HepG2 (cell line): ENCODE measurements at regions not wholly inside any gene's neighbourhood (a gene's known extent, or its start where the extent isn't known, plus 50 kb on each side); places are given as distances from the start of the nearest gene placed in this dataset.

Experiments used
- ATAC-seq: fragments of 200-7000 bp; cut with Tn5 transposase; 3 replicates; pipeline ENCODE4 v1.9.1; 2020; ENCODE audit warnings: mild to moderate bottlenecking, moderate library complexity
- BruUV-seq: library from RNA; stranded (reverse); fragments of 400-500 nt; replicated peaks from 2 replicates; lab custom pipeline; 2021; lab: Mats Ljungman, UMichigan
- CTCF ChIA-PET: fragments of 300-600 bp; formaldehyde crosslinking; extraction: SDS; loops from one replicate; lab custom pipeline; 2021; ENCODE audit warnings: low total read pairs, inconsistent platforms, low intra/inter-chr PET ratio; lab: Yijun Ruan, JAX
- POLR2A ChIA-PET: fragments of 350-600 bp; sonication (Branson Sonifier 250); formaldehyde crosslinking; loops from one replicate; lab custom pipeline; 2020; ENCODE audit warnings: antibody characterized with exemption, inconsistent platforms; lab: Yijun Ruan, JAX
- DNase-seq: peaks from one replicate; pipeline ENCODE4 v3.0.0-alpha.2; 2015; ENCODE audit warnings: low spot score
- FAIRE-seq: peaks from 3 replicates; lab custom pipeline; 2011; peaks lifted over from hg19 to GRCh38; lab: Jason Lieb, UNC
- H2AFZ ChIP-seq: one replicate; pipeline ENCODE4 v1.6.1; 2011; ENCODE audit warnings: low read length, inconsistent platforms
- H3K27ac ChIP-seq: fragments of 300-600 bp; 3 replicates; pipeline ENCODE4 v1.8.0; 2011; ENCODE audit warnings: mixed run types, mild to moderate bottlenecking, mixed read lengths, low read length, inconsistent platforms; ENCODE audit not compliant: insufficient read depth; ENCODE audit errors: extremely low read length
- H3K27me3 ChIP-seq, 2 experiments: fragments of 200-600 bp in 1 of 2; 2 replicates in 1 of 2; 3 replicates in 1 of 2; pipeline versions ENCODE4 v1.6.0 to v1.8.0; 2011; ENCODE audit warnings: low read length in 2 of 2, mild to moderate bottlenecking in 2 of 2, moderate library complexity in 2 of 2, inconsistent platforms in 1 of 2; ENCODE audit not compliant: insufficient read depth in 2 of 2, control insufficient read depth in 1 of 2
- H3K36me3 ChIP-seq, 2 experiments: fragments of 200-600 bp in 1 of 2; replicated peaks in 1 of 2; 2 replicates in 1 of 2; 3 replicates in 1 of 2; pipeline versions ENCODE4 v1.5.1 to v1.8.0; 2011; ENCODE audit warnings: low read length in 2 of 2, inconsistent platforms in 1 of 2; ENCODE audit not compliant: insufficient read depth in 2 of 2, control insufficient read depth in 1 of 2
- H3K4me1 ChIP-seq: 2 replicates; pipeline ENCODE4 v1.5.1; 2012; ENCODE audit warnings: low read length, inconsistent platforms; ENCODE audit not compliant: insufficient read depth
- H3K4me2 ChIP-seq: 2 replicates; pipeline ENCODE4 v1.6.0; 2011; ENCODE audit warnings: low read depth, low read length, inconsistent platforms
- H3K4me3 ChIP-seq, 3 experiments: fragments of 200-600 bp in 1 of 3; sonication (generic), shearing (Covaris generic) in 1 of 3; replicated peaks in 1 of 3; 2 replicates each; pipeline ENCODE4 v1.5.1; 2011 to 2016; ENCODE audit warnings: low read length in 3 of 3, inconsistent platforms in 2 of 3, low read depth in 2 of 3, mild to moderate bottlenecking in 2 of 3, control low read depth in 1 of 3, mixed read lengths in 1 of 3; ENCODE audit not compliant: insufficient read depth in 1 of 3
- H3K79me2 ChIP-seq: one replicate; pipeline ENCODE4 v1.6.1; 2011; ENCODE audit warnings: low read length, inconsistent platforms; ENCODE audit not compliant: insufficient read depth
- H3K9ac ChIP-seq: 2 replicates; pipeline ENCODE4 v1.6.0; 2011; ENCODE audit warnings: mild to moderate bottlenecking, low read depth, low read length, inconsistent platforms; ENCODE audit not compliant: insufficient read depth
- H3K9me3 ChIP-seq: 2 replicates; pipeline ENCODE4 v1.5.1; 2012; ENCODE audit warnings: mild to moderate bottlenecking, low read length
- H4K20me1 ChIP-seq: 2 replicates; pipeline ENCODE4 v1.6.0; 2011; ENCODE audit warnings: inconsistent platforms, mild to moderate bottlenecking, low read length, moderate library complexity; ENCODE audit not compliant: insufficient read depth
- ARNTL ChIP-seq: sonication (generic); formaldehyde crosslinking; IDR thresholded peaks from 2 replicates; pipeline ENCODE4 v1.4.0; 2020; ENCODE audit warnings: mild to moderate bottlenecking, missing genetic modification reagents
- CCAR2 ChIP-seq: fragments of 200-400 bp; formaldehyde crosslinking; optimal IDR thresholded peaks from 2 replicates; pipeline ENCODE3; 2018; ENCODE audit warnings: low read depth, mild to moderate bottlenecking, low read length, moderate library complexity
- KLF12 ChIP-seq: sonication (generic); formaldehyde crosslinking; IDR thresholded peaks from 2 replicates; pipeline ENCODE4 v1.4.0; 2020; ENCODE audit warnings: missing genetic modification reagents, borderline replicate concordance
- MED13 ChIP-seq: sonication (generic); formaldehyde crosslinking; IDR thresholded peaks from 2 replicates; pipeline ENCODE4 v1.5.0; 2020; ENCODE audit warnings: missing genetic modification reagents
- MLLT10 ChIP-seq: sonication (generic); formaldehyde crosslinking; IDR thresholded peaks from 2 replicates; pipeline ENCODE4 v1.4.0; 2020; ENCODE audit warnings: missing genetic modification reagents
- POLR2G ChIP-seq: fragments of 200-400 bp; formaldehyde crosslinking; IDR thresholded peaks from 2 replicates; pipeline ENCODE4 v1.6.1; 2018; ENCODE audit warnings: mild to moderate bottlenecking, low read depth, low read length, moderate library complexity
- ZMYM3 ChIP-seq: sonication (generic); formaldehyde crosslinking; IDR thresholded peaks from 2 replicates; pipeline ENCODE4 v1.5.1; 2020; ENCODE audit warnings: mild to moderate bottlenecking, missing genetic modification reagents
- ZNF263 ChIP-seq: sonication (generic); formaldehyde crosslinking; IDR thresholded peaks from 2 replicates; pipeline ENCODE4 v1.4.0; 2020; ENCODE audit warnings: missing genetic modification reagents
- ZNF878 ChIP-seq: sonication (generic); formaldehyde crosslinking; IDR thresholded peaks from 2 replicates; pipeline ENCODE4 v1.8.1; 2023; ENCODE audit warnings: mild to moderate bottlenecking, missing genetic modification reagents, moderate library complexity
- WGBS: methylation state at CpG from one replicate; pipeline ENCODE4 v1.1.6; 2017; ENCODE audit warnings: low lambda C conversion rate; 5-methylcytosine and 5-hydroxymethylcytosine counted together
- in situ Hi-C: cut with HindIII; loops from 2 replicates; pipeline ENCODE4 v1.10.0; 2017; ENCODE audit warnings: low pct_unique_long_range_greater_than_20kb; ENCODE audit not compliant: extremely low pct_ligation_motif_present
- intact Hi-C: fragments of 100-400 bp; cut with micrococcal nuclease; formaldehyde crosslinking; loops from one replicate; pipeline ENCODE4 v1.10.0; 2022; ENCODE audit not compliant: unreplicated experiment
- TF ChIP-seq, protein P1 (sequence below): sonication (generic); formaldehyde crosslinking; IDR thresholded peaks from 2 replicates; pipeline ENCODE4 v1.8.1; 2022; ENCODE audit warnings: low read depth, mild to moderate bottlenecking, missing genetic modification reagents

DNA sequence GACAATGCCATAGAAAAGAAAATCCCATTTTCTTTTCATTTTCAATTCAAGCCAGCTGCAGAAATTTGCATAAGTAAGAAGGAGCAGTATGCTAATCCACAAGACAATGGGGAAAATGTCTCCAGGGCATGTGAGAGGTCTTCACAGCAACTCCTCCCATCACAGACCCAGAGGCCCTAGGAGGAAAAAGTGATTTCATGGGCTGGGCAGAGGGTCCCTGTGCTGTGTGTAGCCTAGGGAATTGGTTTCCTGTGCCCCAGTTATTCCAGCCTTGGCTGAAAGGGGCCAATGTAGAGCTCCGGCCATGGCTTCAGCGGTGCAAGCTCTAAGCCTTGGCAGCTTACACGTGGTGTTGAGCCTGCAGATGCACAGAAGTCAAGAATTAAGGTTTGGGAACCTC lies 211.4 kb downstream of the CCDC59 start:
- no peak overlapping the region for H3K9ac ChIP-seq
- H3K4me3 ChIP-seq = no peak overlapping the region
- no peaks in the 10 kb centered on the region for H3K4me1 ChIP-seq
- FAIRE-seq = no peak
- H3K9me3 ChIP-seq = peaks cover 25% of the 10 kb centered on the region; the same call in 1 of the 2 replicates
- no peak for ATAC-seq
- in situ Hi-C loops (no loop called here), intact Hi-C loops (no loop called here)
- H3K36me3 ChIP-seq = no peaks in the 10 kb centered on the region
- ChIA-PET CTCF (no interaction called here), POLR2A (no interaction called here)
- H4K20me1 ChIP-seq = no peaks in the 10 kb centered on the region
- no peak overlapping the region for H3K27ac ChIP-seq
- no peaks in the 10 kb centered on the region for H3K27me3 ChIP-seq
- TF ChIP-seq ZMYM3 (CRISPR knock-in tag) = no peak
- TF ChIP-seq MLLT10 = no peak
- TF ChIP-seq ZNF263 (CRISPR knock-in tag) = no peak
- TF ChIP-seq CCAR2 = no peak
- TF ChIP-seq MED13 (CRISPR knock-in tag) = no peak
- TF ChIP-seq, protein P1, sequence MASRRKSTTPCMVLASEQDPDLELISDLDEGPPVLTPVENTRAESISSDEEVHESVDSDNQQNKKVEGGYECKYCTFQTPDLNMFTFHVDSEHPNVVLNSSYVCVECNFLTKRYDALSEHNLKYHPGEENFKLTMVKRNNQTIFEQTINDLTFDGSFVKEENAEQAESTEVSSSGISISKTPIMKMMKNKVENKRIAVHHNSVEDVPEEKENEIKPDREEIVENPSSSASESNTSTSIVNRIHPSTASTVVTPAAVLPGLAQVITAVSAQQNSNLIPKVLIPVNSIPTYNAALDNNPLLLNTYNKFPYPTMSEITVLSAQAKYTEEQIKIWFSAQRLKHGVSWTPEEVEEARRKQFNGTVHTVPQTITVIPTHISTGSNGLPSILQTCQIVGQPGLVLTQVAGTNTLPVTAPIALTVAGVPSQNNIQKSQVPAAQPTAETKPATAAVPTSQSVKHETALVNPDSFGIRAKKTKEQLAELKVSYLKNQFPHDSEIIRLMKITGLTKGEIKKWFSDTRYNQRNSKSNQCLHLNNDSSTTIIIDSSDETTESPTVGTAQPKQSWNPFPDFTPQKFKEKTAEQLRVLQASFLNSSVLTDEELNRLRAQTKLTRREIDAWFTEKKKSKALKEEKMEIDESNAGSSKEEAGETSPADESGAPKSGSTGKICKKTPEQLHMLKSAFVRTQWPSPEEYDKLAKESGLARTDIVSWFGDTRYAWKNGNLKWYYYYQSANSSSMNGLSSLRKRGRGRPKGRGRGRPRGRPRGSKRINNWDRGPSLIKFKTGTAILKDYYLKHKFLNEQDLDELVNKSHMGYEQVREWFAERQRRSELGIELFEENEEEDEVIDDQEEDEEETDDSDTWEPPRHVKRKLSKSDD = no peak
- TF ChIP-seq ZNF878 (CRISPR knock-in tag) = no peak
- TF ChIP-seq ARNTL (CRISPR knock-in tag) = no peak
- no peak for TF ChIP-seq KLF12 (CRISPR knock-in tag)
- no peak for TF ChIP-seq POLR2G
- BruUV-seq = no TSS peak
- no peaks in the 10 kb centered on the region for H3K79me2 ChIP-seq
- no CpG with 5 or more reads among the region's 3 CpGs for WGBS
- no peak for DNase-seq
- H2AFZ ChIP-seq = no peak overlapping the region
- no peak overlapping the region for H3K4me2 ChIP-seq
